Thoracic aorta (tissue), 2 donors: ENCODE measurements at regions not wholly inside any gene's neighbourhood (a gene's known extent, or its start where the extent isn't known, plus 50 kb on each side); places are given as distances from the start of the nearest gene placed in this dataset.

Experiments used
- ATAC-seq: fragments of 150-250 bp; one replicate; pipeline ENCODE4 v1.8.0; 2017; ENCODE audit warnings: low read depth; ENCODE audit not compliant: insufficient number of reproducible peaks, low FRiP score
- DNase-seq: peaks from one replicate; pipeline ENCODE4 v3.0.0-alpha.2; 2020; ENCODE audit warnings: low spot score
- H3K27ac ChIP-seq, 2 donors: fragments of 200-600 bp; sonication (generic); 1 replicate in 1 of 2; 2 replicates in 1 of 2; pipeline ENCODE4 v1.5.1; 2016; ENCODE audit warnings: mild to moderate bottlenecking in 2 of 2, moderate library complexity in 2 of 2
- H3K27me3 ChIP-seq: fragments of 200-600 bp; sonication (generic); replicated peaks from 2 replicates; pipeline ENCODE4 v1.6.0; 2016; ENCODE audit warnings: mild to moderate bottlenecking; ENCODE audit not compliant: insufficient read depth
- H3K36me3 ChIP-seq: fragments of 200-600 bp; sonication (generic); one replicate; pipeline ENCODE4 v1.5.1; 2016
- H3K4me1 ChIP-seq, 2 donors: fragments of 200-600 bp; sonication (generic); 1 replicate in 1 of 2; 2 replicates in 1 of 2; pipeline versions ENCODE4 v1.5.1 to v1.6.0; 2016; ENCODE audit warnings: low read depth in 2 of 2, mild to moderate bottlenecking in 1 of 2; ENCODE audit not compliant: control insufficient read depth in 1 of 2
- H3K4me3 ChIP-seq: fragments of 200-600 bp; sonication (generic); 2 replicates; pipeline ENCODE4 v1.5.1; 2016; ENCODE audit warnings: mild to moderate bottlenecking
- H3K9me3 ChIP-seq: fragments of 200-600 bp; sonication (generic); 2 replicates; pipeline ENCODE4 v1.5.1; 2016
- CTCF ChIP-seq: fragments of 200-600 bp; sonication (generic); IDR thresholded peaks from one replicate; pipeline ENCODE4 v1.5.1; 2019; ENCODE audit warnings: antibody characterized with exemption

DNA sequence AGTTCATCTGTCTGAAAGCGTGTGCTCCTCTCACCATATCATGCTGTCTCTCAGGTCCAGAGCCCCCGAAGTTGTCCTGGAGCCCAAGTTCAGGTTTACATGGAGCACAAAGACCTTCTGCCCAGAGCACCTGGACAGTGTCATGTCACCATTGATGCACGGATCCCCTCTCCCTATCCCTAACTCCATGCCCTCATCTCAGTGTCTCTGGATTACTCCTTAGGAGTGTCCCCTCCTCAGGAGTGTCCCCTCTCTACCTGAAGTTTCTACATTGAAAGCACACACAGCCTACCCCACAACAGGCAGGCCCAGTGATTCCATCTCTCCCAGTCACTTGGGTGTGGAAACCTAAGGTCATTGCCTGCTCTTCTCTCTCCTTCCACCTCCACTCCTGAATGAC lies 144.1 kb upstream of the NCKAP5 start:
- DNase-seq: no peak
- Histone ChIP-seq H3K4me1 (no peaks in the 10 kb centered on the region), H3K27ac (no peak overlapping the region), H3K9me3 (no peaks in the 10 kb centered on the region), H3K4me3 (no peak overlapping the region), H3K36me3 (no peaks in the 10 kb centered on the region), H3K27me3 (no peaks in the 10 kb centered on the region)
- ATAC-seq: no peak
- TF ChIP-seq CTCF: no peak

GRCh38 chr2:133713049-133713580 lies 144.9 kb upstream of the NCKAP5 start:
- no peaks in the 10 kb centered on the region for H3K27me3 ChIP-seq
- H3K27ac ChIP-seq: no peak overlapping the region
- H3K36me3 ChIP-seq: no peaks in the 10 kb centered on the region
- H3K4me1 ChIP-seq: no peaks in the 10 kb centered on the region
- H3K9me3 ChIP-seq: no peaks in the 10 kb centered on the region
- ATAC-seq (no peak), DNase-seq (no peak)
- no peak for TF ChIP-seq CTCF
- no peak overlapping the region for H3K4me3 ChIP-seq

- Histone ChIP-seq H3K36me3 (no peaks in the 10 kb centered on the region), H3K27me3 (no peaks in the 10 kb centered on the region), H3K9me3 (no peaks in the 10 kb centered on the region), H3K4me1 (no peaks in the 10 kb centered on the region), H3K27ac (no peak overlapping the region), H3K4me3 (no peak overlapping the region)
- no peak for DNase-seq
- no peak for ATAC-seq
- TF ChIP-seq CTCF: no peak
Observed at GRCh38 chr2:133716166-133716565, 147.9 kb upstream of the NCKAP5 start.

GRCh38 chr2:133717497-133717896 lies 149.2 kb upstream of the NCKAP5 start:
- H3K4me3 ChIP-seq: no peak overlapping the region
- no peak overlapping the region for H3K27ac ChIP-seq
- no peak for TF ChIP-seq CTCF
- ATAC-seq (no peak), DNase-seq (no peak)
- no peaks in the 10 kb centered on the region for H3K9me3 ChIP-seq
- no peaks in the 10 kb centered on the region for H3K36me3 ChIP-seq
- H3K4me1 ChIP-seq: no peaks in the 10 kb centered on the region
- no peaks in the 10 kb centered on the region for H3K27me3 ChIP-seq

DNA sequence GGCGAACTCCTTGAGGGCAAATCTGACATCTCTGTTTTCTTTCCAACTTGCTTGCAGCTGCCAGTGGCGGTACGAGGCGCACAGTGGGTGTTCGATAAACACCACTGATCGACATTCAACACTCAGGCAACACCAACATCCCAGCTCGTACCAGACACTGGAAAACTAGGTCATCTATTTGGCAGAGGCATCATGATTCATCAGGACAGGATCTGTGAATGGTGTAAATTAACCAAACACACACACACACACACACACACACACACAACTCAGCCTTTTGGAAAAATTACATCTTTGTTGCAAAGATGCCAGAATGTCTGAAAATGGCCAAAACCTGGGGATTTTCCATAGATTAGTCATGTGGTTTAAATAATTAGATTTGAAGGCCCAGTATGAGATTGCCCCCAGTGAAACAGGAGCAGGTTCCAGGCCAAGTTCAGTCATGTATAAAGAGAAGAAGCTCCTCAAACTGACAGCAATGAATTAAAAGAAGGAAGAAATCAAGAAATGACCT lies 150.5 kb upstream of the NCKAP5 start:
- no peaks in the 10 kb centered on the region for H3K27me3 ChIP-seq
- TF ChIP-seq CTCF: no peak
- DNase-seq: no peak
- no peak overlapping the region for H3K27ac ChIP-seq
- H3K9me3 ChIP-seq: no peaks in the 10 kb centered on the region
- H3K4me3 ChIP-seq: no peak overlapping the region
- no peaks in the 10 kb centered on the region for H3K4me1 ChIP-seq
- no peak for ATAC-seq
- H3K36me3 ChIP-seq: no peaks in the 10 kb centered on the region
